Brain microvascular endothelial cell (primary cell): ENCODE measurements at regions not wholly inside any gene's neighbourhood (a gene's known extent, or its start where the extent isn't known, plus 50 kb on each side); places are given as distances from the start of the nearest gene placed in this dataset.
"Not testable (repeated sequence)": the region's sequence is repeated elsewhere in the genome, so short reads cannot be mapped to it uniquely, and the experiment has no call there.

Experiments used
- DNase-seq: peaks from one replicate; pipeline ENCODE4 v3.0.0-alpha.2; 2020
- H3K27ac ChIP-seq: fragments of 250-450 bp; sonication (Bioruptor Pico); 2 replicates; pipeline ENCODE4 v1.5.1; 2020; ENCODE audit warnings: mild to moderate bottlenecking, moderate library complexity
- H3K27me3 ChIP-seq: fragments of 250-450 bp; sonication (Bioruptor Pico); replicated peaks from 2 replicates; pipeline ENCODE4 v1.5.1; 2020; ENCODE audit warnings: mild to moderate bottlenecking
- H3K36me3 ChIP-seq: fragments of 250-450 bp; sonication (Bioruptor Pico); replicated peaks from 2 replicates; pipeline ENCODE4 v1.5.1; 2020; ENCODE audit warnings: mild to moderate bottlenecking
- H3K4me3 ChIP-seq: 2 replicates; pipeline ENCODE4 v1.5.1; 2011; ENCODE audit warnings: low read depth, mild to moderate bottlenecking, control low read depth, low read length, moderate library complexity
- in situ Hi-C: cut with HindIII; loops from 2 replicates; pipeline ENCODE4 v1.10.0; 2017; ENCODE audit warnings: low sequenced_read_pairs, low pct_ligation_motif_present
- TF ChIP-seq, protein P1 (sequence below): IDR thresholded peaks from 2 replicates; pipeline ENCODE4 v1.5.1; 2011; ENCODE audit warnings: low read depth, mild to moderate bottlenecking, moderate library complexity, low read length, control low read depth, inconsistent platforms; ENCODE audit errors: missing control alignments

DNA sequence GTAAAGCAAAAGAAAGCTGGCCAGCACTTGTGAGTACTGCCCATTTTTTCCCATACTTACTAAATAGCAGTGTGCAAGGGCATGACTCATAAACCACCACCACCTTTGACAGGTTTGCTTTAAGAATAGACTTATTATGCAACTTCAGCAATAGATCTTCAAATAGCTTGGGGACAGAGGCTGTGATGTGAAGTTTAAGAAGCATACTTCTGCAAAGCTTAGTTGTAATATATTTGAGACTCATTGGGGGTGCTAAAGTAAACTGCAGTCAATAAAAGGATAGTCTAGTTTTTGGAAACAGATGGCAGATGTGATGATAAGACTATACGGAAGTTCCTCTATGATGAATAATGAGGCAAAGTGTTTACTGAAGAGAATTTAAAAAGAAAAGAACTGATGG lies 210.0 kb downstream of the PLA2G4A start:
- Histone ChIP-seq H3K27ac (no peak overlapping the region), H3K27me3 (no peaks in the 10 kb centered on the region), H3K4me3 (no peak overlapping the region), H3K36me3 (no peaks in the 10 kb centered on the region)
- in situ Hi-C loops = no loop called here
- TF ChIP-seq, protein P1, sequence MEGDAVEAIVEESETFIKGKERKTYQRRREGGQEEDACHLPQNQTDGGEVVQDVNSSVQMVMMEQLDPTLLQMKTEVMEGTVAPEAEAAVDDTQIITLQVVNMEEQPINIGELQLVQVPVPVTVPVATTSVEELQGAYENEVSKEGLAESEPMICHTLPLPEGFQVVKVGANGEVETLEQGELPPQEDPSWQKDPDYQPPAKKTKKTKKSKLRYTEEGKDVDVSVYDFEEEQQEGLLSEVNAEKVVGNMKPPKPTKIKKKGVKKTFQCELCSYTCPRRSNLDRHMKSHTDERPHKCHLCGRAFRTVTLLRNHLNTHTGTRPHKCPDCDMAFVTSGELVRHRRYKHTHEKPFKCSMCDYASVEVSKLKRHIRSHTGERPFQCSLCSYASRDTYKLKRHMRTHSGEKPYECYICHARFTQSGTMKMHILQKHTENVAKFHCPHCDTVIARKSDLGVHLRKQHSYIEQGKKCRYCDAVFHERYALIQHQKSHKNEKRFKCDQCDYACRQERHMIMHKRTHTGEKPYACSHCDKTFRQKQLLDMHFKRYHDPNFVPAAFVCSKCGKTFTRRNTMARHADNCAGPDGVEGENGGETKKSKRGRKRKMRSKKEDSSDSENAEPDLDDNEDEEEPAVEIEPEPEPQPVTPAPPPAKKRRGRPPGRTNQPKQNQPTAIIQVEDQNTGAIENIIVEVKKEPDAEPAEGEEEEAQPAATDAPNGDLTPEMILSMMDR = no peak
- DNase-seq = no peak

DNA sequence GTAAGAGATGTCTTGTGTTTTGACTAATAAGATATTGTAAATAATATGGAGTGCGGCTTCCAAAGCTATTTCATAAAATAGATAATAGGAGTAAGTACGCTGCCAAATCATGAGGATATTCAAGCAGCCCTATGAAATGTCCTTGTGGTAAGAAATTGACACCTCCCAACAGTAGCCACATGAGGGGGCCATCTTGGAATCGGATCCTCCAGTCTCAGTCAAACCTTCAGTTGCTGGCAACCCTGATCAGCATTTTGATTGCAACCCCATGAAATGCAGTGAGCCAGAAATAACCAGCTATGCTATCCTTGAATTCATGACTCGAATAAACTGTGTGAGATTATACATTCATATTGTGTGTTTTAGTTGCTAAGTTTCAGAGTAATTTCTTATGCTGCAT lies 212.4 kb downstream of the PLA2G4A start:
- Histone ChIP-seq H3K4me3 (no peak overlapping the region), H3K36me3 (no peaks in the 10 kb centered on the region), H3K27ac (no peak overlapping the region), H3K27me3 (no peaks in the 10 kb centered on the region)
- DNase-seq = no peak
- in situ Hi-C loops = no loop called here
- TF ChIP-seq, protein P1 = no peak

DNA sequence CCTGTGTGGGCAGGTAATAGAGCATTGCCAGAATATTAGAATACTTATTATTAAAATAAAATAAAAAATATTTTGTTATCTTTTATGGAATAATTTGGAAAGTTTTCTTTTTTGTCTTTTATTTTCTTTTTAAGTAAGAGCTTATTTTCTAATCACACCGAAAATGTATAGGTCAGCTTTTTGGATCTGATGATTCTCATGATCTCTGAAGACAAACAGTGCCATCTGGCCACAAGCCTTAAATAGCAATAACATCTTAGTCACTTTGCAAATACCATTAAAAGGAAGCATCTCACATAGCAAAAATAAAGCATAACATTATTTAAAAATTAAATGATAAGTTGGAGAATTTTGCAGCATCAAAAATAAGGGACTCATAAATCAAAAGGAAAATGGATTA lies 213.8 kb downstream of the PLA2G4A start:
- no peaks in the 10 kb centered on the region for H3K27me3 ChIP-seq
- H3K27ac ChIP-seq = no peak overlapping the region
- H3K36me3 ChIP-seq = no peaks in the 10 kb centered on the region
- no peak overlapping the region for H3K4me3 ChIP-seq
- in situ Hi-C loops = no loop called here
- no peak for DNase-seq
- TF ChIP-seq, protein P1 = no peak

DNA sequence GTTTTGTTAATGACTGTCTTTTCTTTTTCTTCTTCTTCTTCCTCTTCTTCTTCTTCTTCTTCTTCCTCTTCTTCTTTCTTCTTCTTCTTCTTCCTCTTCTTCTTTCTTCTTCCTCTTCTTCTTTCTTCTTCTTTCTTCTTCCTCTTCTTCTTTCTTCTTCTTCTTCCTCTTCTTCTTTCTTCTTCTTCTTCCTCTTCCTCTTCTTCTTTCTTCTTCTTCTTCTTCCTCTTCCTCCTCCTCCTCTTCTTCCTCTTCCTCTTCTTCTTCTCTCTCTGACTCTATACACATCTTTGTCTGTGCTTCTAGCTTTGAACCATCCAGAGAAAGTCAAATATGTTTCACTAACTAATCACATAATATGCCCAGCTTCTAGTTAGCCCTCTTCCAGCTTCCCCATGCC lies 214.7 kb downstream of the PLA2G4A start:
- H3K36me3 ChIP-seq, H3K27ac ChIP-seq, H3K4me3 ChIP-seq, in situ Hi-C loops, H3K27me3 ChIP-seq, DNase-seq: not testable (repeated sequence)

DNA sequence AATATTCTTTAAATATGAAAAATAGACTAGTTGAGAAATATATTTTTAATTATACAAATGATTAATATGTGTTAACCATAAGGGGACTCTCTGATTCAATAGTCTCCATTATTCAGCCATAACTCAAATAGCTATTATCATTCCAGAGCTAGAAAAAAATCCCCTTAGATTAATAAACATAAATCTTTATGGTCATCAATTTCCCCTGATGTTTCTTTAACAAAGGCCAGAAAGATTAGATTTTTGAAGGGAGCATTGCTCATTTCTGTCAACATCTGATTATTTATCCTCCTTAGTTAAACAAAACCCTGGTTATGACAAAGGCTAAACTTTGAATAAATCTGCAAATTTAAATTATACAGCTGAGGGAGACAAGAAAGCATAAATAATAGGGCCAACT lies 215.7 kb downstream of the PLA2G4A start:
- Histone ChIP-seq H3K36me3 (no peaks in the 10 kb centered on the region), H3K27me3 (no peaks in the 10 kb centered on the region), H3K4me3 (no peak overlapping the region), H3K27ac (no peak overlapping the region)
- no peak for DNase-seq
- TF ChIP-seq, protein P1 = no peak
- in situ Hi-C loops = no loop called here

DNA sequence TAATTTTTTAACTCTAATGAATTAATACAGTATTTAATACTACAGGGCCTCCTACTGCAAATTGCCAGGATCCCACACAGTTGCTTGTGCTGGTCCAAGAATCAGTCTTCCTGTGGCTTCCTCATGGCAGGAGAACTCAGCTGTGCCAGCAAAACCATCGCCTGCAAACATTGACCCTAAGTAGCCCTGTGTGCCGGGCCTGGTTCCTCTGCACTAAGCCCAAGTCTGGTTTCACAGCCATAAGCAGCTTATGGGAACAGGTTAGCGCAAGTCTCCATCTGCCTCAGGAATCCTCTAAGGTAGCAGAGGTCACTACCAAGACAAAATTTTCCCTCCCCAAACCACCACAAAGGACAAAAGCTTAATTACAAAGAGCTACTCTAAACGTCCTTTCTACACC lies 216.6 kb downstream of the PLA2G4A start:
- in situ Hi-C loops = no loop called here
- Histone ChIP-seq H3K4me3 (no peak overlapping the region), H3K36me3 (no peaks in the 10 kb centered on the region), H3K27ac (no peak overlapping the region), H3K27me3 (no peaks in the 10 kb centered on the region)
- no peak for DNase-seq
- TF ChIP-seq, protein P1 = no peak

DNA sequence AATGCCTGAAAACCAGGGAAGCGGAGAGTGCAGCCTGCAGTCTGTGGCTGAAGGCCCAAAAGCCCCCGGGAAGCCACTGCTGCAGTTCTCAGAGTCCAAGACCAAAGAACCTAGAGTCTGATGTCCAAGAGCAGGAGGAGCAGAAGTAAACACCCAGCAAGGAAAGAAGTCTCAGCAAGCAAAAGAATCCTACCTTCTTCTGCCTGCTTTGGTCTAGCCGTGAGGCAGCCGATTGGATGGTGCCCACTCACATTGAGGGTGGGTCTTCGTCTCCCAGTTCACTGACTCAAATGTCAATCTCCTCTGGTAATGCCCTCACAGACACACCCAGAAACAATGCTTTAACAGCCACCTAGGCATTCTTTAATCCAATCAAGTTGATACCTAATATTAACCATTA lies 217.5 kb downstream of the PLA2G4A start:
- H3K27ac ChIP-seq = no peak overlapping the region
- TF ChIP-seq, protein P1 = no peak
- no peak for DNase-seq
- H3K36me3 ChIP-seq = no peaks in the 10 kb centered on the region
- in situ Hi-C loops = no loop called here
- H3K27me3 ChIP-seq = no peaks in the 10 kb centered on the region
- H3K4me3 ChIP-seq = no peak overlapping the region
